H1 (cell line): ENCODE measurements at regions not wholly inside any gene's neighbourhood (a gene's known extent, or its start where the extent isn't known, plus 50 kb on each side); places are given as distances from the start of the nearest gene placed in this dataset.

Experiments used
- CTCF ChIA-PET: fragments of 300-600 bp; sonication (Branson Sonifier 250); formaldehyde crosslinking; loops from one replicate; lab custom pipeline; 2021; ENCODE audit not compliant: partially characterized antibody; lab: Charles Lee
- POLR2A ChIA-PET: fragments of 300-600 bp; sonication (Branson Sonifier 250); formaldehyde crosslinking; loops from one replicate; lab custom pipeline; 2021; ENCODE audit warnings: inconsistent platforms; ENCODE audit not compliant: partially characterized antibody; lab: Charles Lee
- DNase-seq, 2 experiments: peaks; one replicate each; pipeline versions ENCODE4 v3.0.0 to v3.0.0-alpha.2; 2010 to 2022; ENCODE audit warnings: low spot score in 2 of 2, low read depth in 1 of 2, mixed read lengths in 1 of 2
- FAIRE-seq: peaks from 2 replicates; lab custom pipeline; 2011; peaks lifted over from hg19 to GRCh38; lab: Jason Lieb, UNC
- H2AFZ ChIP-seq: 2 replicates; pipeline ENCODE4 v1.8.1; 2012; ENCODE audit warnings: low read length, inconsistent platforms
- H2AK5ac ChIP-seq: 2 replicates; pipeline ENCODE4 v1.6.1; 2013; ENCODE audit warnings: low read depth, low read length
- H2BK120ac ChIP-seq: replicated peaks from 2 replicates; pipeline ENCODE3; 2013; ENCODE audit warnings: low read depth, low read length, inconsistent platforms
- H2BK12ac ChIP-seq: 2 replicates; pipeline ENCODE4 v1.6.1; 2013; ENCODE audit warnings: low read depth, low read length
- H2BK15ac ChIP-seq: 2 replicates; pipeline ENCODE4 v1.6.1; 2013; ENCODE audit warnings: low read length
- H2BK20ac ChIP-seq: 2 replicates; pipeline ENCODE4 v1.6.1; 2013; ENCODE audit warnings: low read length
- H2BK5ac ChIP-seq: 2 replicates; pipeline ENCODE4 v1.6.1; 2013; ENCODE audit warnings: low read depth, low read length
- H3K14ac ChIP-seq: 2 replicates; pipeline ENCODE4 v1.6.1; 2013; ENCODE audit warnings: inconsistent platforms; ENCODE audit not compliant: insufficient read length
- H3K18ac ChIP-seq: 2 replicates; pipeline ENCODE4 v1.6.1; 2013; ENCODE audit warnings: low read length; ENCODE audit errors: extremely low read depth
- H3K23ac ChIP-seq: 2 replicates; pipeline ENCODE4 v1.6.1; 2013; ENCODE audit warnings: inconsistent platforms; ENCODE audit not compliant: insufficient read length
- H3K23me2 ChIP-seq: 2 replicates; pipeline ENCODE4 v1.6.1; 2013; ENCODE audit warnings: low read depth, low read length
- H3K27ac ChIP-seq: 2 replicates; pipeline ENCODE4 v1.6.1; 2011; ENCODE audit warnings: low read depth, low read length, inconsistent platforms
- H3K27me3 ChIP-seq, 4 experiments: replicated peaks in 1 of 4; 1 replicate in 1 of 4; 2 replicates in 3 of 4; pipeline versions ENCODE4 v1.6.1 to v1.8.1; 2011 to 2013; ENCODE audit warnings: low read length in 3 of 4, mild to moderate bottlenecking in 3 of 4, inconsistent platforms in 2 of 4, mixed read lengths in 2 of 4, moderate library complexity in 1 of 4; ENCODE audit not compliant: control insufficient read depth in 3 of 4, insufficient read depth in 3 of 4; ENCODE audit errors: extremely low read depth in 1 of 4
- H3K36me3 ChIP-seq, 4 experiments: 2 replicates each; pipeline versions ENCODE4 v1.6.1 to v1.8.1; 2011 to 2013; ENCODE audit warnings: mild to moderate bottlenecking in 4 of 4, low read length in 3 of 4, moderate library complexity in 2 of 4, control low read depth in 1 of 4, inconsistent platforms in 1 of 4; ENCODE audit not compliant: insufficient read depth in 4 of 4, control insufficient read depth in 2 of 4
- H3K4ac ChIP-seq: replicated peaks from 2 replicates; pipeline ENCODE3; 2013; ENCODE audit warnings: low read length, low read depth, mixed read lengths, inconsistent platforms; ENCODE audit not compliant: insufficient read length
- H3K4me1 ChIP-seq, 4 experiments: replicated peaks in 1 of 4; 1 replicate in 1 of 4; 2 replicates in 3 of 4; pipeline versions ENCODE4 v1.6.1 to v1.8.1; 2011 to 2013; ENCODE audit warnings: low read length in 3 of 4, inconsistent platforms in 2 of 4, mixed read lengths in 1 of 4; ENCODE audit not compliant: insufficient read depth in 4 of 4, control insufficient read depth in 3 of 4
- H3K4me2 ChIP-seq, 2 experiments: 2 replicates each; pipeline versions ENCODE4 v1.6.1 to v1.8.1; 2011 to 2013; ENCODE audit warnings: low read depth in 2 of 2, low read length in 2 of 2, control low read depth in 1 of 2, inconsistent platforms in 1 of 2, mild to moderate bottlenecking in 1 of 2; ENCODE audit not compliant: insufficient read depth in 1 of 2
- H3K4me3 ChIP-seq, 4 experiments: fragments of 200-600, 300-600 bp in 1 of 4; sonication (generic), shearing (Covaris generic), sonication (Bioruptor Twin) in 1 of 4; 2 replicates each; pipeline versions ENCODE4 v1.5.1 to v1.8.1; 2011 to 2016; ENCODE audit warnings: low read length in 4 of 4, low read depth in 3 of 4, control low read depth in 2 of 4, inconsistent platforms in 2 of 4, mild to moderate bottlenecking in 2 of 4, mixed read lengths in 1 of 4, moderate library complexity in 1 of 4; ENCODE audit not compliant: insufficient read depth in 2 of 4; ENCODE audit errors: extremely low read depth in 1 of 4
- H3K56ac ChIP-seq: replicated peaks from 2 replicates; pipeline ENCODE3; 2013; ENCODE audit warnings: low read depth, mild to moderate bottlenecking, mixed read lengths, low read length, inconsistent platforms; ENCODE audit not compliant: insufficient read length
- H3K79me1 ChIP-seq: 2 replicates; pipeline ENCODE4 v1.6.1; 2013; ENCODE audit warnings: low read depth, low read length, control low read depth
- H3K79me2 ChIP-seq, 2 experiments: 2 replicates each; pipeline versions ENCODE4 v1.6.1 to v1.8.1; 2012 to 2013; ENCODE audit warnings: low read length in 2 of 2, mild to moderate bottlenecking in 2 of 2, inconsistent platforms in 1 of 2; ENCODE audit not compliant: insufficient read depth in 2 of 2, control insufficient read depth in 1 of 2
- H3K9ac ChIP-seq, 4 experiments: replicated peaks in 1 of 4; 1 replicate in 1 of 4; 2 replicates in 3 of 4; pipeline versions ENCODE4 v1.6.1 to v1.8.1; 2011 to 2013; ENCODE audit warnings: low read depth in 3 of 4, low read length in 3 of 4, control low read depth in 2 of 4, mild to moderate bottlenecking in 2 of 4, moderate library complexity in 2 of 4, inconsistent platforms in 1 of 4; ENCODE audit errors: extremely low read depth in 1 of 4
- H3K9me3 ChIP-seq, 2 experiments: 2 replicates each; pipeline versions ENCODE4 v1.6.1 to v1.8.1; 2012 to 2013; ENCODE audit warnings: mild to moderate bottlenecking in 2 of 2, moderate library complexity in 2 of 2, control low read depth in 1 of 2, inconsistent platforms in 1 of 2, low read depth in 1 of 2, low read length in 1 of 2, mixed read lengths in 1 of 2; ENCODE audit not compliant: insufficient read depth in 2 of 2
- H4K20me1 ChIP-seq, 2 experiments: replicated peaks in 1 of 2; 2 replicates each; pipeline versions ENCODE3 to v1.8.1; 2011 to 2013; ENCODE audit warnings: inconsistent platforms in 2 of 2, low read length in 2 of 2, mild to moderate bottlenecking in 1 of 2; ENCODE audit not compliant: insufficient read depth in 2 of 2, control insufficient read depth in 1 of 2
- H4K5ac ChIP-seq: 2 replicates; pipeline ENCODE4 v1.6.1; 2013; ENCODE audit warnings: low read length, low read depth, mixed read lengths, inconsistent platforms; ENCODE audit not compliant: insufficient read length
- H4K8ac ChIP-seq: 2 replicates; pipeline ENCODE4 v1.8.0; 2013; ENCODE audit warnings: mild to moderate bottlenecking, moderate library complexity, low read length, inconsistent platforms; ENCODE audit not compliant: insufficient read depth; ENCODE audit errors: extremely low read depth
- H4K91ac ChIP-seq: replicated peaks from 2 replicates; pipeline ENCODE3; 2013; ENCODE audit warnings: low read length, mixed read lengths, inconsistent platforms; ENCODE audit not compliant: insufficient read length
- ATF2 ChIP-seq: IDR thresholded peaks from 2 replicates; pipeline ENCODE4 v1.6.1; 2012; ENCODE audit warnings: low read length, inconsistent platforms
- CEBPB ChIP-seq: IDR thresholded peaks from 2 replicates; pipeline ENCODE4 v1.6.1; 2012; ENCODE audit warnings: low read depth, low read length
- CREB1 ChIP-seq: IDR thresholded peaks from 2 replicates; pipeline ENCODE4 v1.6.1; 2012; ENCODE audit warnings: inconsistent platforms
- EGR1 ChIP-seq: IDR thresholded peaks from 2 replicates; pipeline ENCODE4 v1.6.1; 2011; ENCODE audit warnings: low read depth, low read length, borderline replicate concordance
- EP300 ChIP-seq, 2 experiments: IDR thresholded peaks; 1 replicate in 1 of 2; 2 replicates in 1 of 2; pipeline ENCODE4 v1.6.1; 2011 to 2012; ENCODE audit warnings: low read depth in 2 of 2, low read length in 2 of 2, mild to moderate bottlenecking in 2 of 2, borderline replicate concordance in 1 of 2, inconsistent platforms in 1 of 2, moderate library complexity in 1 of 2
- HDAC2 ChIP-seq, 2 experiments: fragments of 300-600 bp in 1 of 2; sonication (generic) in 1 of 2; IDR thresholded peaks; 2 replicates each; pipeline ENCODE4 v1.6.1; 2011 to 2012; ENCODE audit warnings: low read depth in 2 of 2, low read length in 2 of 2, mild to moderate bottlenecking in 2 of 2, moderate library complexity in 2 of 2, borderline replicate concordance in 1 of 2, inconsistent platforms in 1 of 2
- HDAC6 ChIP-seq: IDR thresholded peaks from one replicate; pipeline ENCODE4 v1.7.1; 2012; ENCODE audit warnings: low read depth, mild to moderate bottlenecking, inconsistent platforms, low read length, moderate library complexity
- JUN ChIP-seq: IDR thresholded peaks from 2 replicates; pipeline ENCODE4 v1.6.1; 2011; ENCODE audit warnings: low read depth, mild to moderate bottlenecking, improper control_type of control experiment, low read length
- KDM1A ChIP-seq: fragments of 200-600, 300-600 bp; sonication (generic); IDR thresholded peaks from 2 replicates; pipeline ENCODE4 v1.7.1; 2016; ENCODE audit warnings: mild to moderate bottlenecking, low read length, borderline replicate concordance
- KDM4A ChIP-seq: IDR thresholded peaks from one replicate; pipeline ENCODE4 v1.7.1; 2012; ENCODE audit warnings: low read depth, mild to moderate bottlenecking, moderate library complexity, low read length, inconsistent platforms; ENCODE audit not compliant: severe bottlenecking
- POU5F1 ChIP-seq: IDR thresholded peaks from 2 replicates; pipeline ENCODE4 v1.6.1; 2011; ENCODE audit warnings: low read depth, mild to moderate bottlenecking, low read length, moderate library complexity
- RXRA ChIP-seq: IDR thresholded peaks from 2 replicates; pipeline ENCODE4 v1.6.1; 2011; ENCODE audit warnings: low read depth, mild to moderate bottlenecking, low read length, moderate library complexity; ENCODE audit not compliant: insufficient read depth
- SRF ChIP-seq: IDR thresholded peaks from 2 replicates; pipeline ENCODE4 v1.6.1; 2011; ENCODE audit warnings: mild to moderate bottlenecking, low read depth, low read length, moderate library complexity
- TBP ChIP-seq: IDR thresholded peaks from 2 replicates; pipeline ENCODE4 v1.6.1; 2011; ENCODE audit warnings: low read depth, low read length, improper control_type of control experiment
- TEAD4 ChIP-seq: IDR thresholded peaks from 2 replicates; pipeline ENCODE4 v1.6.1; 2012; ENCODE audit warnings: low read depth, low read length, inconsistent platforms, mixed read lengths

GRCh38 chr3:106642161-106642560, 735.1 kb upstream of the CCDC54 start:
- no peak for DNase-seq
- Histone ChIP-seq H3K36me3 (peaks cover 0 to 6% (median 0%) of the 10 kb centered on the region in 4 experiments; a peak in 1 of 8 replicates), H3K18ac (no peak overlapping the region), H3K4me3 (no peak overlapping the region), H3K4me2 (no peak overlapping the region), H2BK120ac (no peak overlapping the region), H3K27ac (no peak overlapping the region), H2BK20ac (no peak overlapping the region), H2AFZ (no peak overlapping the region), H3K79me2 (no peaks in the 10 kb centered on the region), H3K79me1 (no peaks in the 10 kb centered on the region), H3K27me3 (no peaks in the 10 kb centered on the region), H3K4ac (no peak overlapping the region), H2BK12ac (no peak overlapping the region), H3K9ac (no peak overlapping the region), H2AK5ac (no peak overlapping the region), H2BK15ac (no peak overlapping the region), H3K23ac (no peak overlapping the region), H4K20me1 (no peaks in the 10 kb centered on the region), H3K4me1 (no peaks in the 10 kb centered on the region; a peak in 1 of 7 replicates), H3K14ac (no peak overlapping the region), H4K91ac (no peak overlapping the region), H3K9me3 (peaks cover 10% of the 10 kb centered on the region in 2 experiments; a peak in 2 of 4 replicates), H4K5ac (no peak overlapping the region), H3K23me2 (no peaks in the 10 kb centered on the region), H2BK5ac (no peak overlapping the region), H3K56ac (no peak overlapping the region), H4K8ac (no peak overlapping the region)
- CTCF ChIA-PET: interaction anchor here (0.6 kb wide), 1 partner anchor 81 kb away, joined by 3 read pairs; no protein-coding TSS in a partner anchor
- FAIRE-seq: no peak
- POLR2A ChIA-PET: no interaction called here
- TF ChIP-seq SRF (no peak), KDM4A (no peak), RXRA (no peak), KDM1A (no peak), TEAD4 (no peak), JUN (no peak), ATF2 (no peak), HDAC6 (no peak), TBP (no peak), EGR1 (no peak), CREB1 (no peak), POU5F1 (no peak), EP300 (IDR thresholded peaks at IDR 0.05; ENCODE audit: borderline replicate concordance in 1 of 2, low read depth in 2 of 2, low read length in 2 of 2) (no peak), HDAC2 (IDR thresholded peaks at IDR 0.05; ENCODE audit: borderline replicate concordance in 1 of 2, low read depth in 2 of 2, low read length in 2 of 2) (no peak), CEBPB (no peak)
